ENCODE measurements at regions not wholly inside any gene's neighbourhood (a gene's known extent, or its start where the extent isn't known, plus 50 kb on each side); places are given as distances from the start of the nearest gene placed in this dataset.

DNA sequence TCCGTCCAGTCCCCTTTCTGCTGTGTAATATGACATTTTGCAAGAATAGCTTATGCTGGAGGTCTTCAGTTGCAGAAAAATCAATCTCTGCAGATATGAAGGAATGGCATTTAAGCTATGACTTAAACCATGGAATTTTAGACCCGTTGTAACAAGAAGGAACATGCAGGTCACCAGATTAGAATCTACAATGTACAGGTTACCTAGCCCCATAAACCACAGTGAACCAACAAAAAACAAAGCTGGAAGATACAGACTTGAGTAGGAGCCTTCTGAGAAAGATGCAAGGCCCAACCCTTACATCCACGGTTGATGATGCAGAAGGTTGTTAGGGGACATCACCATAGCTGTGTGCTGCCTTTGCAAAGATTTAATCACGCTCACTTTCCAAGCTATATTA is 132.5 kb downstream of the WT1 start:
- CTCF ChIA-PET: interaction anchor here (1.6 kb wide), 1 partner anchor 10 kb away, joined by 4 read pairs; no protein-coding TSS in a partner anchor
- Histone ChIP-seq H3K4me2 (ENCODE audit: low read depth, low read length) (no peak overlapping the region), H2AFZ (replicated peaks; ENCODE audit: low read length, poor library complexity) (no peak overlapping the region), H3K14ac (replicated peaks; ENCODE audit: low read depth, low read length) (no peak overlapping the region), H3K36me3 (ENCODE audit: control insufficient read depth, insufficient read depth, low read length) (no peaks in the 10 kb centered on the region), H3K4ac (ENCODE audit: low read depth, low read length) (no peak overlapping the region), H2AK9ac (replicated peaks; ENCODE audit: low read depth, low read length, poor library complexity) (no peak overlapping the region), H3K79me1 (ENCODE audit: low read depth in 1 of 2, low read length in 2 of 2) (no peaks in the 10 kb centered on the region), H3K23ac (ENCODE audit: low read depth, low read length) (no peak overlapping the region), H2BK5ac (ENCODE audit: low read depth, low read length, poor library complexity, severe bottlenecking) (no peak overlapping the region), H4K8ac (ENCODE audit: low read depth in 2 of 2, low read length in 2 of 2) (no peak overlapping the region), H2AK5ac (ENCODE audit: low read depth, low read length) (no peak overlapping the region), H3K56ac (ENCODE audit: extremely low read depth, insufficient read depth, low read length) (no peak overlapping the region), H4K5ac (ENCODE audit: low read depth, low read length) (no peak overlapping the region), H2BK120ac (ENCODE audit: low read depth, low read length) (no peak overlapping the region), H3K9me3 (ENCODE audit: control insufficient read depth, insufficient read depth, low read length) (no peaks in the 10 kb centered on the region), H4K20me1 (ENCODE audit: insufficient read depth, low read length) (no peaks in the 10 kb centered on the region), H3K4me1 (ENCODE audit: control insufficient read depth, insufficient read depth, low read length) (no peaks in the 10 kb centered on the region), H3K27me3 (ENCODE audit: control insufficient read depth, insufficient read depth, low read length) (no peaks in the 10 kb centered on the region), H3K9me1 (ENCODE audit: insufficient read depth, low read length) (no peaks in the 10 kb centered on the region), H3K9ac (ENCODE audit: low read depth, low read length) (no peak overlapping the region), H3K4me3 (ENCODE audit: insufficient read depth, low read depth, low read length) (no peak overlapping the region), H2BK15ac (ENCODE audit: low read depth, low read length) (no peak overlapping the region), H2BK20ac (ENCODE audit: low read depth, low read length) (no peak overlapping the region), H4K91ac (ENCODE audit: insufficient read depth, low read depth, low read length) (no peak overlapping the region), H3K27ac (ENCODE audit: insufficient read depth, low read length) (no peak overlapping the region), H3K18ac (ENCODE audit: low read depth, low read length) (no peak overlapping the region; the same call in 1 of the 2 replicates)
- in situ Hi-C loops (cut with MboI; ENCODE audit: low sequenced_read_pairs) (no loop called here), dilution Hi-C loops (cut with HindIII; ENCODE audit: low sequenced_read_pairs, unreplicated experiment) (no loop called here), intact Hi-C loops (cut with micrococcal nuclease) (no loop called here)
- ATAC-seq (ENCODE audit: low read depth) (no peak), DNase-seq (no peak)
- POLR2A ChIA-PET (ENCODE audit: unreplicated experiment): no interaction called here
- BruUV-seq (replicated peaks): no TSS peak
- 20% methylated on average over 1 of the region's 4 CpGs; no CpG with 5 or more reads in 1 of the 2 experiments for WGBS, 2 experiments (ENCODE audit: extremely low coverage in 2 of 2, insufficient read length in 1 of 2)
- TF ChIP-seq RFX5 (IDR thresholded peaks at IDR 0.05; ENCODE audit: low read depth, low read length) (no peak), MXI1 (IDR thresholded peaks at IDR 0.05; ENCODE audit: borderline replicate concordance, low read depth, low read length) (no peak), MAFK (IDR thresholded peaks at IDR 0.05; ENCODE audit: low read depth, low read length) (no peak), BHLHE40 (IDR thresholded peaks at IDR 0.05; ENCODE audit: low read depth, low read length) (no peak), MAZ (IDR thresholded peaks at IDR 0.05; ENCODE audit: borderline replicate concordance, low read depth, low read length) (no peak), FOS (IDR thresholded peaks at IDR 0.05; ENCODE audit: low read depth, low read length) (no peak), RCOR1 (IDR thresholded peaks at IDR 0.05; ENCODE audit: insufficient replicate concordance, low read length) (no peak), CHD1 (IDR thresholded peaks at IDR 0.05; ENCODE audit: low read depth, low read length) (no peak), SMC3 (IDR thresholded peaks at IDR 0.05; ENCODE audit: low read depth, low read length) (no peak)
- TF ChIP-seq, protein P1, sequence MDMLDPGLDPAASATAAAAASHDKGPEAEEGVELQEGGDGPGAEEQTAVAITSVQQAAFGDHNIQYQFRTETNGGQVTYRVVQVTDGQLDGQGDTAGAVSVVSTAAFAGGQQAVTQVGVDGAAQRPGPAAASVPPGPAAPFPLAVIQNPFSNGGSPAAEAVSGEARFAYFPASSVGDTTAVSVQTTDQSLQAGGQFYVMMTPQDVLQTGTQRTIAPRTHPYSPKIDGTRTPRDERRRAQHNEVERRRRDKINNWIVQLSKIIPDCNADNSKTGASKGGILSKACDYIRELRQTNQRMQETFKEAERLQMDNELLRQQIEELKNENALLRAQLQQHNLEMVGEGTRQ (IDR thresholded peaks at IDR 0.05; ENCODE audit: low read depth, low read length): no peak
- TF ChIP-seq, protein P2, sequence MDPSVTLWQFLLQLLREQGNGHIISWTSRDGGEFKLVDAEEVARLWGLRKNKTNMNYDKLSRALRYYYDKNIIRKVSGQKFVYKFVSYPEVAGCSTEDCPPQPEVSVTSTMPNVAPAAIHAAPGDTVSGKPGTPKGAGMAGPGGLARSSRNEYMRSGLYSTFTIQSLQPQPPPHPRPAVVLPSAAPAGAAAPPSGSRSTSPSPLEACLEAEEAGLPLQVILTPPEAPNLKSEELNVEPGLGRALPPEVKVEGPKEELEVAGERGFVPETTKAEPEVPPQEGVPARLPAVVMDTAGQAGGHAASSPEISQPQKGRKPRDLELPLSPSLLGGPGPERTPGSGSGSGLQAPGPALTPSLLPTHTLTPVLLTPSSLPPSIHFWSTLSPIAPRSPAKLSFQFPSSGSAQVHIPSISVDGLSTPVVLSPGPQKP (IDR thresholded peaks at IDR 0.05; ENCODE audit: borderline replicate concordance, low read depth, low read length): no peak

Data from IMR-90 (cell line).